ENCODE measurements at regions not wholly inside any gene's neighbourhood (a gene's known extent, or its start where the extent isn't known, plus 50 kb on each side); places are given as distances from the start of the nearest gene placed in this dataset.

GRCh38 chr12:115511986-115512711 is 765.3 kb downstream of the MED13L start:
- TF ChIP-seq EP300 (IDR thresholded peaks at IDR 0.05; ENCODE audit: low read depth) (no peak), CTCF (IDR thresholded peaks at IDR 0.05) (no peak), POLR2A (IDR thresholded peaks at IDR 0.05) (no peak)
